GM19452 (cell line): ENCODE measurements at regions not wholly inside any gene's neighbourhood (a gene's known extent, or its start where the extent isn't known, plus 50 kb on each side); places are given as distances from the start of the nearest gene placed in this dataset.

Source experiments
- ATAC-seq: cut with Tn5 transposase; IDR thresholded peaks from one replicate; pipeline ENCODE4 v1.9.1; 2021; ENCODE audit not compliant: unreplicated experiment

GRCh38 chr17:73947281-73947965, 256.1 kb upstream of the RPL38 start:
- no peak for ATAC-seq

GRCh38 chr17:73947966-73948355, 255.5 kb upstream of the RPL38 start:
- no peak for ATAC-seq

- ATAC-seq: no peak
Observed at GRCh38 chr17:73949903-73950592, 253.4 kb upstream of the RPL38 start.

GRCh38 chr17:73950593-73950914, 252.9 kb upstream of the RPL38 start:
- ATAC-seq: no peak

GRCh38 chr17:73952082-73952479, 251.4 kb upstream of the RPL38 start:
- ATAC-seq: no peak

- no peak for ATAC-seq
Observed at GRCh38 chr17:73952480-73953205, 250.8 kb upstream of the RPL38 start.

GRCh38 chr17:73953206-73954033, 250.1 kb upstream of the RPL38 start:
- no peak for ATAC-seq

GRCh38 chr17:73954951-73955350, 248.5 kb upstream of the RPL38 start:
- ATAC-seq: no peak

- ATAC-seq: no peak
Observed at GRCh38 chr17:73955616-73956015, 247.9 kb upstream of the RPL38 start.

GRCh38 chr17:73956169-73956568, 247.3 kb upstream of the RPL38 start:
- ATAC-seq: no peak

- ATAC-seq: no peak
Observed at GRCh38 chr17:73956595-73957465, 246.6 kb upstream of the RPL38 start.

- ATAC-seq: no peak
Observed at GRCh38 chr17:73957564-73957963, 245.9 kb upstream of the RPL38 start.

- ATAC-seq: no peak
Observed at GRCh38 chr17:73958453-73958852, 245.0 kb upstream of the RPL38 start.

GRCh38 chr17:73960469-73960868, 243.0 kb upstream of the RPL38 start:
- no peak for ATAC-seq

GRCh38 chr17:73962308-73962707, 241.2 kb upstream of the RPL38 start:
- ATAC-seq: no peak

- no peak for ATAC-seq
Observed at GRCh38 chr17:73968680-73969079, 234.8 kb upstream of the RPL38 start.

- no peak for ATAC-seq
Observed at GRCh38 chr17:73969956-73970355, 233.5 kb upstream of the RPL38 start.

GRCh38 chr17:73971127-73971526, 232.4 kb upstream of the RPL38 start:
- no peak for ATAC-seq

GRCh38 chr17:73972056-73972455, 231.4 kb upstream of the RPL38 start:
- no peak for ATAC-seq

GRCh38 chr17:73972901-73973300, 230.6 kb upstream of the RPL38 start:
- ATAC-seq: no peak
